IMR-90 (cell line): ENCODE measurements at regions not wholly inside any gene's neighbourhood (a gene's known extent, or its start where the extent isn't known, plus 50 kb on each side); places are given as distances from the start of the nearest gene placed in this dataset.
A peak's percentile ranks its signal among the peaks of the same experiment; 100 is the strongest.

ENCODE experiments used
- ATAC-seq: fragments of 200-7000 bp; cut with Tn5 transposase; 2 replicates; pipeline ENCODE4 v1.9.1; 2020; ENCODE audit warnings: low read depth, mild to moderate bottlenecking, moderate library complexity
- BruUV-seq: library from RNA; stranded (reverse); fragments of 400-500 nt; replicated peaks from 2 replicates; lab custom pipeline; 2021; lab: Mats Ljungman, UMichigan
- CTCF ChIA-PET: fragments of 300-600 bp; formaldehyde crosslinking; extraction: SDS; loops from one replicate; lab custom pipeline; 2021; ENCODE audit warnings: antibody characterized with exemption; lab: Yijun Ruan, JAX
- POLR2A ChIA-PET: fragments of 300-600 bp; sonication (Branson Sonifier 250); formaldehyde crosslinking; loops from one replicate; lab custom pipeline; 2022; ENCODE audit warnings: antibody characterized with exemption; ENCODE audit not compliant: unreplicated experiment; lab: Charles Lee
- DNase-seq: peaks from one replicate; pipeline ENCODE4 v3.0.0; 2013
- H2AFZ ChIP-seq: replicated peaks from 2 replicates; pipeline ENCODE3; 2013; ENCODE audit warnings: low read length, mild to moderate bottlenecking; ENCODE audit not compliant: poor library complexity
- H2AK5ac ChIP-seq: 2 replicates; pipeline ENCODE4 v1.6.1; 2013; ENCODE audit warnings: low read depth, low read length, inconsistent platforms
- H2AK9ac ChIP-seq: replicated peaks from 2 replicates; pipeline ENCODE3; 2013; ENCODE audit warnings: mild to moderate bottlenecking, low read depth, low read length, moderate library complexity; ENCODE audit not compliant: poor library complexity
- H2BK120ac ChIP-seq: 2 replicates; pipeline ENCODE4 v1.6.1; 2013; ENCODE audit warnings: low read depth, low read length, inconsistent platforms
- H2BK15ac ChIP-seq: 3 replicates; pipeline ENCODE4 v1.6.1; 2013; ENCODE audit warnings: low read depth, low read length, inconsistent platforms
- H2BK20ac ChIP-seq: 2 replicates; pipeline ENCODE4 v1.6.1; 2013; ENCODE audit warnings: low read depth, mild to moderate bottlenecking, inconsistent platforms, low read length, moderate library complexity
- H2BK5ac ChIP-seq: 2 replicates; pipeline ENCODE4 v1.6.1; 2013; ENCODE audit warnings: mild to moderate bottlenecking, low read depth, low read length, inconsistent platforms; ENCODE audit not compliant: poor library complexity, severe bottlenecking
- H3K14ac ChIP-seq: replicated peaks from 2 replicates; pipeline ENCODE4 v1.6.1; 2013; ENCODE audit warnings: low read depth, low read length, inconsistent platforms
- H3K18ac ChIP-seq: 2 replicates; pipeline ENCODE4 v1.6.1; 2013; ENCODE audit warnings: low read depth, low read length, control low read depth
- H3K23ac ChIP-seq: 2 replicates; pipeline ENCODE4 v1.6.1; 2013; ENCODE audit warnings: low read depth, low read length, inconsistent platforms
- H3K27ac ChIP-seq: 2 replicates; pipeline ENCODE4 v1.5.1; 2013; ENCODE audit warnings: mild to moderate bottlenecking, control low read depth, low read length; ENCODE audit not compliant: insufficient read depth
- H3K27me3 ChIP-seq: 2 replicates; pipeline ENCODE4 v1.6.1; 2013; ENCODE audit warnings: low read length; ENCODE audit not compliant: control insufficient read depth, insufficient read depth
- H3K36me3 ChIP-seq: 2 replicates; pipeline ENCODE4 v1.6.1; 2013; ENCODE audit warnings: low read length, mixed read lengths; ENCODE audit not compliant: control insufficient read depth, insufficient read depth
- H3K4ac ChIP-seq: 2 replicates; pipeline ENCODE4 v1.6.1; 2013; ENCODE audit warnings: low read depth, low read length, inconsistent platforms
- H3K4me1 ChIP-seq: 2 replicates; pipeline ENCODE4 v1.6.1; 2013; ENCODE audit warnings: low read length, mixed read lengths; ENCODE audit not compliant: control insufficient read depth, insufficient read depth
- H3K4me2 ChIP-seq: 2 replicates; pipeline ENCODE4 v1.6.1; 2013; ENCODE audit warnings: low read depth, mild to moderate bottlenecking, control low read depth, low read length, moderate library complexity
- H3K4me3 ChIP-seq: 2 replicates; pipeline ENCODE4 v1.5.1; 2013; ENCODE audit warnings: low read depth, mild to moderate bottlenecking, control low read depth, low read length, moderate library complexity; ENCODE audit not compliant: insufficient read depth
- H3K56ac ChIP-seq: 2 replicates; pipeline ENCODE4 v1.6.1; 2013; ENCODE audit warnings: low read length, inconsistent platforms; ENCODE audit not compliant: insufficient read depth; ENCODE audit errors: extremely low read depth
- H3K79me1 ChIP-seq, 2 experiments: 2 replicates each; pipeline ENCODE4 v1.6.1; 2013; ENCODE audit warnings: low read length in 2 of 2, inconsistent platforms in 1 of 2, low read depth in 1 of 2
- H3K9ac ChIP-seq: 2 replicates; pipeline ENCODE4 v1.6.1; 2013; ENCODE audit warnings: low read depth, low read length, control low read depth
- H3K9me1 ChIP-seq: 2 replicates; pipeline ENCODE4 v1.6.1; 2013; ENCODE audit warnings: low read length, inconsistent platforms; ENCODE audit not compliant: insufficient read depth
- H3K9me3 ChIP-seq: 2 replicates; pipeline ENCODE4 v1.6.1; 2013; ENCODE audit warnings: low read length; ENCODE audit not compliant: control insufficient read depth, insufficient read depth
- H4K20me1 ChIP-seq: 2 replicates; pipeline ENCODE4 v1.6.1; 2013; ENCODE audit warnings: low read length, inconsistent platforms; ENCODE audit not compliant: insufficient read depth
- H4K5ac ChIP-seq: 2 replicates; pipeline ENCODE4 v1.6.1; 2013; ENCODE audit warnings: mild to moderate bottlenecking, low read depth, low read length, control low read depth
- H4K8ac ChIP-seq, 2 experiments: 2 replicates each; pipeline ENCODE4 v1.6.1; 2013; ENCODE audit warnings: low read depth in 2 of 2, low read length in 2 of 2, control low read depth in 1 of 2, inconsistent platforms in 1 of 2
- H4K91ac ChIP-seq: 2 replicates; pipeline ENCODE4 v1.6.1; 2013; ENCODE audit warnings: low read depth, low read length, inconsistent platforms; ENCODE audit not compliant: insufficient read depth
- BHLHE40 ChIP-seq: fragments of 150-350 bp; IDR thresholded peaks from 2 replicates; pipeline ENCODE4 v1.6.1; 2016; ENCODE audit warnings: mild to moderate bottlenecking, low read depth, low read length
- CEBPB ChIP-seq: IDR thresholded peaks from 2 replicates; pipeline ENCODE4 v1.6.1; 2012; ENCODE audit warnings: low read depth, low read length, improper control_type of control experiment
- FOS ChIP-seq: fragments of 150-350 bp; IDR thresholded peaks from 2 replicates; pipeline ENCODE4 v1.6.1; 2016; ENCODE audit warnings: low read depth, low read length
- MAFK ChIP-seq: IDR thresholded peaks from 2 replicates; pipeline ENCODE4 v1.6.1; 2012; ENCODE audit warnings: low read depth, low read length, improper control_type of control experiment
- MAZ ChIP-seq: IDR thresholded peaks from 2 replicates; pipeline ENCODE4 v1.6.1; 2012; ENCODE audit warnings: low read depth, mild to moderate bottlenecking, low read length, improper control_type of control experiment, moderate library complexity, borderline replicate concordance
- RAD21 ChIP-seq: IDR thresholded peaks from 2 replicates; pipeline ENCODE4 v1.6.1; 2012; ENCODE audit warnings: low read length, improper control_type of control experiment
- WGBS, 2 experiments: methylation state at CpG; one replicate each; pipeline versions ENCODE4 v1.1.5 to v1.1.7; 2013; ENCODE audit warnings: missing lambda C conversion rate in 2 of 2; ENCODE audit not compliant: insufficient read length in 1 of 2; ENCODE audit errors: extremely low coverage in 2 of 2; 5-methylcytosine and 5-hydroxymethylcytosine counted together
- dilution Hi-C: fragments of 300-500 bp; cut with HindIII; formaldehyde crosslinking; loops from one replicate; pipeline ENCODE4 v1.14.3; 2018; ENCODE audit warnings: low sequenced_read_pairs; ENCODE audit not compliant: unreplicated experiment
- in situ Hi-C: fragments of 300-500 bp; cut with MboI; formaldehyde crosslinking; loops from 3 replicates; pipeline ENCODE4 v1.14.3; 2019; ENCODE audit warnings: low sequenced_read_pairs, inconsistent platforms, mixed read lengths
- intact Hi-C: fragments of 100-400 bp; cut with micrococcal nuclease; formaldehyde crosslinking; loops from 2 replicates; pipeline ENCODE4 v1.10.0; 2022
- TF ChIP-seq, protein P1 (sequence below): fragments of 150-350 bp; IDR thresholded peaks from 2 replicates; pipeline ENCODE4 v1.6.1; 2016; ENCODE audit warnings: low read depth, mild to moderate bottlenecking, low read length, moderate library complexity, borderline replicate concordance
- TF ChIP-seq, protein P2 (sequence below): conservative IDR thresholded peaks from 2 replicates; pipeline ENCODE4 v1.5.1; 2012; ENCODE audit warnings: mild to moderate bottlenecking, low read depth, low read length, improper control_type of control experiment
- TF ChIP-seq, protein P3 (sequence below): fragments of 150-350 bp; IDR thresholded peaks from 2 replicates; pipeline ENCODE4 v1.6.1; 2017; ENCODE audit warnings: mild to moderate bottlenecking, antibody characterized with exemption, low read length, low read depth

DNA sequence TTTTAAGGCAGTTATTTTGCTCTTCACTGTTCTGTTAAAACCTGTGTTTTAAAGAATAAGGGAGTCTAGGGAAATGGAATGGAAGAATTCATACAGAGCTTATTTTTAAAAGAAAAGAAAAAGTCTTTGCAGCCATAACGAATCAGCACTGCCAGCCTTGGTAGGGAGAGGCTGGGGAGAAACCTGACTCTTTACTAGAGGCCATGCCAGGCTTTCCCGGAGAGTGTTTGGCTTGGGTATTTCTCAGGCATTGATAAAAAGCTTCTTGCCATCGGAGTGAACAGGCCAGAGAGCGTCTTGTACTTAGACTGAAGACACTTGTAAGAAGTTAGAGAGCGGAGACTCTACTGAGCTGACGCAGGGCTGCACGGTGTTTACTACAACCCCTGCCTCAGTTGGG lies 72.7 kb upstream of the NFIL3 start (continued):
- TF ChIP-seq, protein P1, sequence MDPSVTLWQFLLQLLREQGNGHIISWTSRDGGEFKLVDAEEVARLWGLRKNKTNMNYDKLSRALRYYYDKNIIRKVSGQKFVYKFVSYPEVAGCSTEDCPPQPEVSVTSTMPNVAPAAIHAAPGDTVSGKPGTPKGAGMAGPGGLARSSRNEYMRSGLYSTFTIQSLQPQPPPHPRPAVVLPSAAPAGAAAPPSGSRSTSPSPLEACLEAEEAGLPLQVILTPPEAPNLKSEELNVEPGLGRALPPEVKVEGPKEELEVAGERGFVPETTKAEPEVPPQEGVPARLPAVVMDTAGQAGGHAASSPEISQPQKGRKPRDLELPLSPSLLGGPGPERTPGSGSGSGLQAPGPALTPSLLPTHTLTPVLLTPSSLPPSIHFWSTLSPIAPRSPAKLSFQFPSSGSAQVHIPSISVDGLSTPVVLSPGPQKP: no peak
- no peak for TF ChIP-seq CEBPB

DNA sequence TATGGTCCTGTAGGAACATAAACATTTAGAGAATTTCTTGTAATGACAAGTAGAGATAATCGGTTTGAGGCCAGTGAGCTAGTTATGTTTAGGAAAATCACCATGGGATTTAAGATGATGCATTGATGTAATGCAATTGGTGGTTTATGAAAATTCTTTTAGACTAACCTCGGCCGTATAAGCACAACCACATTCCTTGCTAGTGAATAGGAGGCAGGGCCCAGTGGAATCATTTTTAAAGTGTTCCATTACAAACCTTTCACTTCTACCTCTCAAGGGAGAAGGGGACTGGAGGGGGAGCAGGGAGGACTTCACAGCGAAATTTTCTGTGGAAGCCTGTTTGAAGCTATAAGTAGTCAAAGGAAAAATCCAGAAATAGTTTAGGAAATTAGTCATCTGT lies 71.8 kb upstream of the NFIL3 start:
- H3K14ac ChIP-seq: no peak overlapping the region
- peak overlapping the region; percentile 71; the same call in 1 of the 2 replicates for H3K18ac ChIP-seq
- ATAC-seq (peak; percentile 93), DNase-seq (peak; percentile 98)
- 0 out of 4 replicates have a peak, but pooled peaks cover 0 to 4% of the 10 kb centered on the region in 2 experiments for H3K79me1 ChIP-seq
- H2BK15ac ChIP-seq: no peak overlapping the region; the same call in 2 of the 3 replicates
- no peak overlapping the region for H3K4me3 ChIP-seq
- no TSS peak for BruUV-seq
- H2BK5ac ChIP-seq: peak overlapping the region; percentile 96
- peak overlapping the region in 1 of 2 experiments; percentile 68; a peak in 2 of 4 replicates for H4K8ac ChIP-seq
- H2AK9ac ChIP-seq: no peak overlapping the region
- no peak overlapping the region; the same call in 1 of the 2 replicates for H3K9ac ChIP-seq
- dilution Hi-C loops (no loop called here), in situ Hi-C loops (loop anchor here (5.0 kb wide), 1 partner anchor 68 kb away; no protein-coding TSS in a partner anchor), intact Hi-C loops (loop anchor here (2.0 to 5.0 kb wide), 2 partner anchors 75 to 578 kb away; no protein-coding TSS in a partner anchor)
- H2AK5ac ChIP-seq: no peak overlapping the region
- peak overlapping the region; percentile 81 for H3K4me2 ChIP-seq
- peaks cover 9% of the 10 kb centered on the region for H3K9me1 ChIP-seq
- peaks cover 16% of the 10 kb centered on the region for H3K4me1 ChIP-seq
- 0 out of 2 replicates have a peak overlapping the region, but pooled peaks have one; percentile 25 for H4K91ac ChIP-seq
- H3K27me3 ChIP-seq: no peaks in the 10 kb centered on the region
- peak overlapping the region; percentile 28; the same call in 1 of the 2 replicates for H3K4ac ChIP-seq
- H2BK120ac ChIP-seq: peak overlapping the region; percentile 67
- CTCF ChIA-PET: interaction anchor here (0.6 to 1.6 kb wide), 3 partner anchors 19 to 232 kb away, joined by 3 to 4 read pairs (median 3); no protein-coding TSS in a partner anchor
- 0 out of 2 replicates have a peak overlapping the region, but pooled peaks have one; percentile 62 for H4K5ac ChIP-seq
- no peak overlapping the region for H2AFZ ChIP-seq
- H3K36me3 ChIP-seq: no peaks in the 10 kb centered on the region
- H3K27ac ChIP-seq: peak overlapping the region; percentile 69; the same call in 1 of the 2 replicates
- POLR2A ChIA-PET: interaction anchor here (0.7 to 1.3 kb wide), 2 partner anchors 19 to 20 kb away, joined by 3 to 4 read pairs; no protein-coding TSS in a partner anchor
- peak overlapping the region; percentile 13; the same call in 1 of the 2 replicates for H2BK20ac ChIP-seq
- H3K23ac ChIP-seq: no peak overlapping the region
- no peaks in the 10 kb centered on the region for H3K9me3 ChIP-seq
- no peak overlapping the region for H3K56ac ChIP-seq
- no peaks in the 10 kb centered on the region for H4K20me1 ChIP-seq
- WGBS, 2 experiments: no CpG with 5 or more reads among the region's 4 CpGs
- 0 out of 2 replicates have a peak, but pooled peaks have one; percentile 4 for TF ChIP-seq RAD21
- no peak for TF ChIP-seq MAFK
- TF ChIP-seq, protein P1: no peak
- TF ChIP-seq, protein P2, sequence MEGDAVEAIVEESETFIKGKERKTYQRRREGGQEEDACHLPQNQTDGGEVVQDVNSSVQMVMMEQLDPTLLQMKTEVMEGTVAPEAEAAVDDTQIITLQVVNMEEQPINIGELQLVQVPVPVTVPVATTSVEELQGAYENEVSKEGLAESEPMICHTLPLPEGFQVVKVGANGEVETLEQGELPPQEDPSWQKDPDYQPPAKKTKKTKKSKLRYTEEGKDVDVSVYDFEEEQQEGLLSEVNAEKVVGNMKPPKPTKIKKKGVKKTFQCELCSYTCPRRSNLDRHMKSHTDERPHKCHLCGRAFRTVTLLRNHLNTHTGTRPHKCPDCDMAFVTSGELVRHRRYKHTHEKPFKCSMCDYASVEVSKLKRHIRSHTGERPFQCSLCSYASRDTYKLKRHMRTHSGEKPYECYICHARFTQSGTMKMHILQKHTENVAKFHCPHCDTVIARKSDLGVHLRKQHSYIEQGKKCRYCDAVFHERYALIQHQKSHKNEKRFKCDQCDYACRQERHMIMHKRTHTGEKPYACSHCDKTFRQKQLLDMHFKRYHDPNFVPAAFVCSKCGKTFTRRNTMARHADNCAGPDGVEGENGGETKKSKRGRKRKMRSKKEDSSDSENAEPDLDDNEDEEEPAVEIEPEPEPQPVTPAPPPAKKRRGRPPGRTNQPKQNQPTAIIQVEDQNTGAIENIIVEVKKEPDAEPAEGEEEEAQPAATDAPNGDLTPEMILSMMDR: no peak
- TF ChIP-seq, protein P3, sequence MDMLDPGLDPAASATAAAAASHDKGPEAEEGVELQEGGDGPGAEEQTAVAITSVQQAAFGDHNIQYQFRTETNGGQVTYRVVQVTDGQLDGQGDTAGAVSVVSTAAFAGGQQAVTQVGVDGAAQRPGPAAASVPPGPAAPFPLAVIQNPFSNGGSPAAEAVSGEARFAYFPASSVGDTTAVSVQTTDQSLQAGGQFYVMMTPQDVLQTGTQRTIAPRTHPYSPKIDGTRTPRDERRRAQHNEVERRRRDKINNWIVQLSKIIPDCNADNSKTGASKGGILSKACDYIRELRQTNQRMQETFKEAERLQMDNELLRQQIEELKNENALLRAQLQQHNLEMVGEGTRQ: no peak
- TF ChIP-seq BHLHE40: no peak
- peak; percentile 75 for TF ChIP-seq FOS
- TF ChIP-seq MAZ: peak; percentile 15; the same call in 1 of the 2 replicates
- TF ChIP-seq CEBPB: peak; percentile 83
